NCI-H1436 (cell line): ENCODE measurements at regions not wholly inside any gene's neighbourhood (a gene's known extent, or its start where the extent isn't known, plus 50 kb on each side); places are given as distances from the start of the nearest gene placed in this dataset.

Source experiments
- DNase-seq: peaks from one replicate; lab custom pipeline; 2025; lab: John Stamatoyannopoulos, UW

DNA sequence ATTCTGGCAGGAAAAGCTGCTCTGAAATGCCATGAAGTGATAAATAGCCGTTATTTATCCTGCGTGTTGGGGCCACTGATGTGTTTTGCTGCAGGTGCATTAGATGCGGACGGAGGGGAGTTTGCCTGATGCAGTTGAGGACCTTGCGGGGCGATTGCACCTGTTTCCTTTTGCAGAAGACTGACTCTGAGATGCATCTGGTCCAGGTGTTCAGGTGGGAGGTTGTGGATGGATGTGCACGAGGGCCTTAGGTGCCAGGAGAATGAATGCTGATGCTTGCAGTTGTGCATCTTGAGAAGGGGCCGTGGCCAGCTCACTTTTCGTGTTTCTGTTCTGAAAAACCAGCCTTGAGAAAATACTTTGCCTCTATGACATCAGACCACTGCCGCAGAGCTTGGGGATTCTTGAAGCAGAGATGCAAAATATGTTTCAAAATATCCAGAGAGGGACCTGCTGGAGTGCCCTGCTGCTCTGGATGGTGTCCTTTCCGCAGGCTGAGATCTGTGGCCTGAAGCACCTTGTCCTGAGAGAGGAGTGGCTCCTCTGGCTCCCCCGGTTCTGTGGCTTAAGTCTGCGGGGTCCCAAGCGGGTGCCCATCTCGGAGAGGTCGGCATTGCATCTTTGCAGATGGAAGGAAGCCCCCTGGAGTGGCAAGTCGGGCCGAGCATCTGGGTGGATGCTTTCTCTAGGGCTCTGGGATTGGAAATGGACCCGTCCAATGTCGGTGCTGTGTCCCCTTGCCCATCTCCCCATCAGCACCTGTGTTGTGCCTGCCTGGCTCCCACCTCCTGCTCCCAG, 1031.1 kb downstream of the TBC1D22A start:
- DNase-seq = no peak

DNA sequence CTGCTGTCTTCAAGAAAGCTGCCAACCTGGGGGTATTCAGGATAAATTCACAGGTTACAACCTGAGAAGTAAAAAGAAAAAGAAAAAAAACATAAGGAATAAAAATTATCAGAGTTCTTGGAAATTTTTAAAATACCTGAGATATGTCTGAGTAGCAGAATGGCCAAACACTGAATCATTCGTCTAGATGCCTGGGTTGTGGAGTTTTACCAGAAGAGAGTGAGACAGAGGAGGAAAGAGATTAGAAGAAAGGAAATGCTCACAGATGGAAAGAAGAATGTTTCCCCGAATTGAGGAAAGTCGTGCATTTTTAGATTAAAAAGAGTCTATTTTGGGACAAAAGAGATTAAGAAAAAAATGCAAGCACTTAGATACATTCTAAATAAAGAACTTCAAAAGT, 1026.7 kb downstream of the TBC1D22A start:
- no peak for DNase-seq

DNA sequence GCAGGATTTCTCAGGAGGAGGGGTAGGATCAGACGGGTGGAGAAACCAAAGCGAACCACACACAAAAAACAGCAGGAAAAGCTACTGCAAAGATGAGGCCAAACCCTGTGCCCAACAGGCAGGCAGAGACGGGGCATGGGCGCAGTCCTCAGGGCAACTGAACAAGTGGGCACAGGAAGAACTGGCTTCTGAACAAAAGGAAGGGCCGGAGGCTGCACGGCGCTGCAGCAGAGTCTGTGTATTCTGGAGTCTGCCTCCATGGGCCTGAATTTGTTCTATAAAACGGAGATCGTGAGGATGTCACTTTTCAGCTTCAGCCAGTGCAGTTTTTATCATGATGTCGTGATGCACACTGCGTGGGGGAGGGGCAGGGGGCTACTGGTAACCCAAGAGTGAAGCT, 1026.0 kb downstream of the TBC1D22A start:
- DNase-seq = no peak

DNA sequence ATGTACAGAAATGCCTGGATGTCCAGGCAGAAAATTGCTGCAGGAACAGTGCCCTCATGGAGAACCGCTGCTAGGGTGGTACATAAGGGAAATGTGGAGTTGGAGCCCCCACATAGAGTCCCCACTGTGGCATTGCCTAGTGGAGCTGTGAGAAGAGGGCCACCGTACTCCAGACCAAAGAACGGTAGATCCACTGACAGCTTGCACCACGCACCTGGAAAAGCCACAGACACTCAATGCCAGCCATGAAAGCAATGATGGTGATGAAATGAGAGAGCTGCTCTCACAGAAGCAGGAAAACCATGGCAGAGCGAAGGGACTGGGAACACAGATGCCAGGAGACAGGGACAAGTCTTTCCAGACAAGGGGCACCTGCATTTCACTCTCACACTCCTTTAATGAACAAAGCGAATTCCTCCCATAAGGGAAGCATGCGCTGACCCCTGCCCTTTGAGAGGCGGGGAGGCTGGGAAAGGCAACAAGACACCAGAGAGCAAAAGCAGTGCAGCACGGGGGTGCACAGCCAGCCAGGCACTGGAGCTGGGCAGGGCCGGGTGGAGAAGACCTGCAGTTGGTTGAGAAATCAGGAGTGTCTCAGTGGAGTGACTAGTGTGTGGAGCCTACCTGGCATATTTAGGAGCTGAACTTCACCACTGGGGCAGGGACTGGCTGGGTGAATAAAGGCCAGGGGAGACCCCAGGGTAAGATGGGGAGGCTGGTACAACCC, 1025.2 kb downstream of the TBC1D22A start:
- DNase-seq = no peak

DNA sequence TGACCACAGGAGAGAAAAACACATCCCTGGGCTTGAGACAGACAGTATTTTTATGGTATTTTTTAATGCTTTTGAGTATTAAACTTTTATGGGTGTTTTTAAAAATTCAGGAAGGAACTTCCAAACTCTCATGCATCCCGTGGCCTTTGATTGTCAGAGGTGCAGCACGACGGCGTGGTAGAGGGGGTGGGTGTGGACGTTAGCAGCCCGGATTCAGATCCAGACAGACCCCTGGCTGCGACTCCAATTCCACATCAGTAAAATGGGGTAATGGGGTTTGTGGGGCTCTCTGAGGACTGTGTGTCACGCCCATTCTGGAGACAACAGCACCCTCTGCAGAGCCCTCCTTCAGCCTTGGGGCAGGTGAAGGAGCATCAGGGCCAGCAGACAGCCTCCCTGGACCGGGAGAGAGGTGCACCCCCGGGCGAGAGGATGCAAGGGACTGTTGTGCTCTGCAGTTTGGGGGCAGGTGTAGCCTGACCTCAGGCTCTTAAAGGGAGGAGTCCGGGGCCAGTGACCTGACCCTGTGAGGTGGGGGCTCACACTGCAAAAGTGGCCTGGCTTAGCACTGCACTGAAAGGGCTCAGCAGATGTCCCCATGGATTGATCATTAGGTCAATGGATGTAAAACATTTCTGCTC, 1024.3 kb downstream of the TBC1D22A start:
- DNase-seq = no peak

DNA sequence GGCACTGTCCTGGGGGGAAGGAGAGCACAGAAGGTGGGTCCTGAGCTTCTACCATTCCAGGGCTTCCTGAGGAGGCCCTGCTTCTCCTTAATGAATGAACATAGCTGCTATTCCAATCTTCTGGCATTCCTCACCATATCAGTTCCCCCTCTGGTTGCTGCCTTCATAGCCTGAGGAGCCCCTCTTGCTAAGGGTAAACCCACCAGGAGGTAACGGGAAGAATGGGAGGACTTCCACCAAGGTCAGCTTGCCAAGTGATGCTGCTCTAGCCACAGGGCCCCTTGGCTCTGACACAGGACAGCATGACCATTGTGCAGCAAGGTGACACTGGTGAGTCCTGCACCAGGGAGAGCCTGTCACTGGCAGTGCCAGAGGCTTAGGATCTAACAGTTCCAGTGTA, 1022.5 kb downstream of the TBC1D22A start:
- no peak for DNase-seq

DNA sequence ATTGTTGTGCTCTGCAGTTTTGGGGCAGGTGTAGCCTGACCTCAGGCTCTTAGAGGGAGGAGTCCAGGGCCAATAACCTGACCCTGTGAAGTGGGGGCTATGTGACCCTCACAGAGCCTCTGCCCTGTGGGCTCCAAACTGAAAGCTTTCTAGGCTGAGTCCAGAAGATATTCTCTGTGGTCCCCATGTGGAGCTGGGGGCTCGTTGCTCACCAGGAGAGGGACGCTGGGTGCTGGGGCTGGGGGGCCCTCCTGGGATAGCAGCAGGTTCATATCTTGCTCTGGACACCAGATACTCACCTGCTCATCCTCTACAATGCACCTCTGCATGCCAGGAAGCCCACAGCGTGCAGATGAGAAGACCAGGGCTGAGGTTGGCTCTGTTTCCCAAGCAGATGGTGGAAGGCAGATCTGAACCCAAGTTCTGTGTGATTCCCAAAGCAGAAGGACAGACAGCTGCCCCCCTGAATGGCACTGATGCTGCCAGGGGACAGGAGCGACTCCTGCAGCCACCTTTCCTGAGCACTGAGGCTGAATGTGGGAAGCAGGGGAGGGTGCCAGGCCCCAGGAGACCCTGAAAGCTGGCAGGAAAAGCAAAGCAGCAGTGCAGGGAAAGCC, 1022.0 kb downstream of the TBC1D22A start:
- DNase-seq = no peak

DNA sequence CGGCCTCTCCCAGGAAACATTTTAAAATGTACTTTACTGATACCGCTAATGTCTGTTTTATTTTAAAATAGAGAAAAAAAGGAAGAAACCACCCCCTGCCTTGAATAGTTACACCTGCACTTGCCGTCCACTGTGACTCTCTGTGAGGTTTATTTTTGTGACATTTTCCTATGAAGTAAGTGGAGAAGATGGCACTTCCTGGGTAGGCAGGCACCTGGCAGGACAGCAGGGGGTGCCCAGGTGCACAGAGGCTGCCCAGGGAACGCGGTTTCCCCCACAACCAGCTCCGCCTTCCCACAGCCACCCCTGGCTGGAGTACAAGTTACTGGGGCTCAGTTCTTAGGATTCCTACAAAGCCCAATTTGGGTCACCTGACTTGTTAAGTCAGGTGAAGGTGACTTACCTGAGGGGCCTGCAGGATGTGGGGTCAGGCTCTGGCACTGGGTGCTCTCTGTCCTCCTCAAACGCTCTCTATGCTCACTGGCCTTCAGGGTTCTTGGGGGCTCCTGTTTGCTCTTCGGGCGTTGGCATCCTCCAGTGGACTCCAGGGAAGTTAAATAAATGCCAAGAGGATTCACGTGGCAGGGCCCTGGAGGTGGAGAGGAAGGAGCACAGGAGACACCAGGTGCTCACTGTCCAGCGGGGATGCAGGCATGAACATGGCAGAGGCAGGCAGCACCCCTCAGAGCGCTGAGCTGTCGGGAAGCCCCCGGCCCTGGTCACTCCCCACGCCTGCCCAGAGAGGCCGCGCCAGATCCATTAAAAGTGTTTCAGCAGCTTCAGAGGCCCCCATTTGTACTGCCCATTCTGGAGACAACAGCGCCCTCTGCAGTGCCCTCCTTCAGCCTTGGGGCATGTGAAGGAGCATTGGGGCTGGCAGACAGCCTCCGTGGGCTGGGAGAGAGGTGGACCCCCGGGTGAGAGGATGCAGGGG, 1021.2 kb downstream of the TBC1D22A start:
- DNase-seq = no peak

DNA sequence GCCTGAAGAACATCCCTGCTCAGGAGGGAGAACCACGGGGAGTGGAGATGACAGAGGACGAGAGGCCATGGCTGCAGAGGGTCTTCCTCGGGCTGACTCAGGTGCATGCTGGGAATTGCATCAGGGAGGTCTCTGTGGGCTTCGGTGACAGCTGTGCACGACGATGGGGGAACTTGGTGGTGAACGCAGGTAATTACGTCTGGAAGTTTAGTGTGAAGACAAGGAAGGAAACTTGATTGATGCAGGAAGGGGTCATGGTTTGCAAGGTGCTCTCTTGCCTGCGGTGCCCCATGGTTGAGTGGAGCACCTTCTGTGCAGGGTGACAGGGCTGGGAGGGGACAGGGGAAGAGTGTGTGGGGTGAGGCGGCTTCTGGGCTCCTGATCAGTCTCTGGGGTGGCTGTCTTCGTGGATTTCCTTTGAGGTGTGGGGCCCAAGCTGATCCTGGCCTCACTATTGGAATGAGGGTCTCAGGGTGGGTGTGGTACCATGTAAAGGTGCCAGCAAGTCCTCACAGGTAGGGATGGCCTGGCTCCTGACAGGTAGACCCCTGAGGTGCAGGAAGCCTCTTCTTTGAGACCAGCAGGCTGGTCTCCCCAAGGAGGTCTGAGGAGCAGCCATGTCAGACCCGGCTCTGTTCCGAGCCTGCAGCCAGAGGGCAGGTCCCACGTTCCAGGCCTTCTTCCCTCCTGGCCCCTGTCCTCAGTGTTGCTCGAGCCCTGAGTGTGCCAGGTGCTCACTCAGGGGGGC, 1020.1 kb downstream of the TBC1D22A start:
- no peak for DNase-seq

DNA sequence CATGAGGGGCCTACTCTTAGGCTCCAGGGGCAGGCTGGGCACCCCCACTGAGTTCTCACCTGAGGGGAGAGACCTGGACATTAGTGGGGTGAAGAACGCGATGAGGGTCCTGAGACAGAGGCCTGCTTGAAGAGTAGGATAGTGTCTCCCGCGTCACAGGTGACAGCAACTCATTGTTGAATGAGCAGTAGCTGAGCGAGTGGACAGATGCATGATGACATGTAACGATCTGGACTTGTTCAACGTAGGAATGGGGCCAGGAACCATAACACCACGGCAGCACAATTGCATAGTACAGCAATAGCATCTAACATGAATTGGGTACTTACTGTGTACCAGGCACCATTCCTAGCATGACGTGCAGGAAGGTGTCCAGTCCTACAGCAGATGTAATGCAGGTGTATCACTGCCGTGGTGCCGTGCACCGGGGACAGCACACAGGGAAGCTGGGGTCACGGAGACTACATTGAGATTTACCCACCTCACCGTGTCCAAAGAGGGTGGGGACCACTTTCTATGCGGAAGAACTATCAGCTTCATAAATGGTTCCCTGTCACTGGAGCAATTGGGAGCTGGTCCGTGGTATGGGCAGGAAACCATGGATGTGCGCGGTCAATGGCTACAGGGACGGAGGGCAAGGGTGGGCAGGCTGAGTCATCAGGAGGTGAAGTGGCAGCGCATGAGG, 1019.1 kb downstream of the TBC1D22A start:
- no peak for DNase-seq

DNA sequence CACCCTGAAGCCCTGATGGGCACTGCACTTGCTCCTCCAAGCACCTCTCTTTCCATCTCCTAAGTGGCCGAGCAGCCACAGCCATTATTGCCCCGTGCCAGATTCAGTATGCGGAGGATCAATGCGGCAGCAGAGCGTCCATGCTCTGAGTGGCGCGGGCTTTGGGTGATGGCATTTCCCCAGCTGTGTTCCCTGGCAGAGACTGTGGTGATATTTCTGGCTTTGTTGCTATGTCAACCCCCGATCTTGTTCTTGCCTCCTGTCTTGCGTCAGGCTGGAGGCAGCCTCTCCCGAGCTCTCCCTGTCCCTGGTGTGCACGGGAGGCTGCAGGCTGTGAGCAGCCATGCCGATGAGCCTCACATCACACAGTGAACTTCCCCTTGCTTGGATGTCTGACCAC, 1018.6 kb downstream of the TBC1D22A start:
- no peak for DNase-seq

DNA sequence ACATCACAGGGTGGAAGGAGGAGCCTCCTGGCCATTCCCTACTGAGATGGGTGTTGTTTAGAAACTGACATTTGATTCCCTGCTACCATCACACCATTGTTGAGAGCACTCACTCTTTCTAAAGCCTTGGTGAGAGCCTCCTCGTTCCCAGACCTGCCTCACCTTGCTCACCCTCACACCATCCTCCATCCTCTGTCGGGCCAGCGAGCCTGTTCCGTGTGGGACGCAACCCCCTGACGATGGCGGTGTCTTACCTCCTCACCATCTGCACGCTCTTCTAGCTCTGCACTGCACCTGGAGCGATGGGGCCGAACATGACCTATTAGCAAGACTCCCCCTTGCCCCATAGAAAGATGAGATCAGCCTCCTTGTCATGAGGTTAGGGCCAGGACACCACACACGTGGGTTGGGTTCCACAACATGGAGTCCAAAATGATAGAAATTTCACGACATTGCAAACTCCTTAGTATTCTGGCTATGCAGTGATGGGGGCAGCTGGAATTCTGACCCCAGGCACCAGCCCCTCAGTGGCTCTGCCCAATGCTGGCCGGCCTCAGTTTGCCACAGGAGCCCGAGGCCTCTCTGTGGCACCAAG, 1017.9 kb downstream of the TBC1D22A start:
- DNase-seq = no peak

DNA sequence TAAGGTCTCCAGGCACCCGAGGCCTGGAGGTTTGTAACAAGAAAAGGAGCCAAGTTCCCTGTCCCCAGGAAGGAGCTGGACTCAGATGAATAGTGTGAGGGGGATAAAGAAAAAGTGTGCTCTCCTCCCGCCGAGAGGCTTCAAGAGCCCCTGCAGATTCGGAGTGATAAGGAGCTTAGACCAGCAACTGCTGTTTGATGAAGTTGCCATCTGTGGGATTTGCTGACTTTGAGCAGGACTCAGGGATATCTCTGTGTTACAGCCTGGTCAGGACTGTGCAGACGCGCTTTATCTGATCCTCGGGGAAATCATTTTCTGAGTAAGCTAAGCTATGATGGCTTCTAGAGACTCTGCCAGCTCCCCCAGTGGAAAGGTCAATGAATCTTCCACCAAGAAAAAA, 1017.0 kb downstream of the TBC1D22A start:
- no peak for DNase-seq

DNA sequence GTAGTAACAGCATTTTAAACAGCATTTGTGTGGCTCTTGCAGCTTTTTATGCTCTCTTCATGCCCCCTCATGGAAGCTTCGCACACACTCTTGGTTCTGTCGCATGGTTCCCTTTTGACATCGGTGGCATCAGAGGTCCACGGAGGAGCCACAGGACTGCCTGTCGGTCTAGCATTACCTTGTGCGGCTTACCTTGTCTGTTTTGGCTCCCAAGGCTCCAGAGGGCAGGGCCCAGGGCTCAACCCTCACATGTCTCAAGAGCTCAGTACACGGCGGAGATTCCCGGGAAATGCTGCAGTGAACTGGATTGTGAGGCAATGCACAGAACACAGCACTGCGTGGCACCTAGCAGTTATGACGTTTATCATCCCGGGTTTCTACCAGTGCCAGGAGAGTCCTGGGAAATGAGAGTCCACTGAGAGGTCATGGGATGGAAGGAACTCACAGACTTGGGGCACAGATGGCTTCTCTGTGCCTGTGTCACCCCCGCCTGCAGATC, 1015.8 kb downstream of the TBC1D22A start:
- DNase-seq = no peak

DNA sequence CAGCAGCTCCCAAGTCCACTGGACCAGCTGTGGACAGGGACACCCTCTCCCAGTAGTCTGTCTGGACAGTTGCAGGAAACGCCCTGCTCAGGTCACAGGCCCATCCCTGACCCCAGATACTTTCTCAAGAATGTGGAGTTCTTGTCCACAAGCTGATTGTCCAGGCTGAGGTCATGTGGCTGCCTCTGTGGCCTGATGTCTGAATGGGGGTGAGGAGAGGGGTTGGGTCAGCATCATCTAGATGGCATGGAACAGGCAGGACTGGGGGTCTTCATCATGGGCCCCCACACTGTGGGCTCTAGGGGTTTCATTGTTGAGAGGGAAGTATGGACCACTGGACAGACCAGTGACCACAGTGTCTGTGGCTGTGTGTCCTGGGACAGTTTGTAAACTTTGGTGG, 1015.0 kb downstream of the TBC1D22A start:
- DNase-seq = no peak

DNA sequence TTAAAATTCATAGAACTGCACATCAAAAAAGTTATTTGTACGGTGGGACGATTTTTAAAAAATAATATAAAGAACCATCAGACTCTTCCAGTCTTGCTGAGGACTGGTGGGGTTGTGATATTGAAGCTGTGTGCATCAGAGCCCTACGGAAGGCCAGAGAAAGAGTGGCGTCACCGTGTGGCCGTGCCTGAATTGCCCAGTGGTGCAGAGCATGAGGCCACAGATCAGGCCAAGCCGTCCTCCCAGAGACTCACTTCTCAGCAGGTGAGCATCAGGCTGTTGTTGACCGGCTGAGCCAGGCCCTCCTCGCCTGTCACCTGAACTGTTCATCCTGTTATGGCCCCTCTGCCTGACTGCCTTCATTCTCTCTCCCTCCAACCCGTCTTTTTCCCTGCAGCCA, 1013.9 kb downstream of the TBC1D22A start:
- DNase-seq = no peak

DNA sequence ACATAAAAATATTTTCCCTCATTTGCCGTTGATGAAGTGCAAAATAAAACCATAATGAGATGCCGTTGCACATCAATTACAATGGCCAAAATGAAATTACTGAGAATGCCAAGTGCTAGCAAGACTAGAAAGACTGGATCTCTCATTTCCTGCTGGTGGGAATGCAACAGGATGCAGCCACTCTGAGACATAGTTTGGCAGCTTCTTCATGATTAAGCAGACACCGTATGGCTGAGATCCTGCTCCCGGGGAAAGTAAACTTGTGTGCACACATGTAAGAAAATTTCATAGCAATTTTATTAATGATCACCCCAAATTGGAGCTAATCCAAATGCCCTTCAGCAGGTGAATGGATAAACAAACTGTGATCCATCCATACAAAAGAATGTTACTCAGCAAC, 1013.2 kb downstream of the TBC1D22A start:
- no peak for DNase-seq

DNA sequence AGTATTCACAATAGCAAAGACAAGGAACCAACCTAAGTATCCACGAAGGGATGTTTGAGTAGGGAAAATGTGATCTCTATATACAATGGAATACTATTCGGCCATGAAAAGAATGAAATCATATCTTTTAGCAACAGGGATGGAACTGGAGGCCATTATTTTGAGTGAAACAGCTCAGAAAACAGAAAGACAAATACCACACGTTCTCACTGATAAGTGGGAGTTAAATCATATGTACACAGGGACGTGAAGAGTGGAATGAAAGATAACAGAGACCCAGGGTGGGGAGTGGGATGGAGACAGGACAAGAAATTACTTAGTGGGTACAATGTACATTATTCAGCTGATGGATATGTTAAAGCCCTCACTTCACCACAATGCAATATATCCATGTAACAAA, 1012.7 kb downstream of the TBC1D22A start:
- no peak for DNase-seq

DNA sequence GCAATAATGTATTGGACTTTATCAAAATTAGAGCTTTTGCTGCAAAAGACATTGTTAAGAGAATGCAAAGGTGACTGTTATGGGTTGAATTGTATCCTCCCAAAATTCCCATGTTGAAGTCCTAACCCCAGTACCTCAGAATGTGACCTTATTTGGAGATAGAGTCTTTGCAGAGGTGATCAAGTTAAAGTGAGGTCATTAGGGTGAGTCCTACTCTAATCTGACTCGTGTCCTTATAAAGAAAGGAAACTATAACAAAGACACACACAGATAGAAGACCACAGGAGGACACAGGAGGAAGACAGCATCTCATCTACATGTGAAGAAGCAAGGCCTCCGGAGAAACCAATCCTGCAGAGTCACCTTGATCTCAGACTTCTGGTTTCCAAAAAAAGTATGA, 1011.2 kb downstream of the TBC1D22A start:
- DNase-seq = no peak

DNA sequence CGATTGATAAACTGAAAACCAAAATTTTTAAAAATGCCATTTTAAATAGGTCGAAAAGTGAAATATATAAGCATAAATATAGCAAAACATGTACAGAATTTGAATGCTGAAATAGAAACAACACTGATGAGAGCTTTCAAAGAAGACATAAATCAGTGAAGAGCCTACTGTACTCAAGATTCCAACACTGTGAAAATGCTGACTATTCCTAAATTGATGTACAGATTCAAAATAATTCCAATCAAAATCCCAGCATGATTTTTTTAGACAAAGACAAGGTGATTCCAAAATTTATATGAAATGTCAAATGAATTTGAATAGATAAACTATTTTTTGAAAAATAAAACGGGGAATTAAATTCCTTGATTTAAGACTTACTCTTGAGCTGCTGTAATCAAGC, 1010.4 kb downstream of the TBC1D22A start:
- DNase-seq = no peak
